Sigmoid colon (tissue), 6 donors: ENCODE measurements at regions not wholly inside any gene's neighbourhood (a gene's known extent, or its start where the extent isn't known, plus 50 kb on each side); places are given as distances from the start of the nearest gene placed in this dataset.

Source experiments
- DNase-seq: peaks from one replicate; pipeline ENCODE4 v3.0.0-alpha.2; 2019
- H3K27ac ChIP-seq, 4 donors: fragments of 200-600 bp; sonication (generic); one replicate each; pipeline ENCODE4 v1.5.1; 2016 to 2019; ENCODE audit warnings: mild to moderate bottlenecking in 1 of 4
- H3K27me3 ChIP-seq, 3 donors: fragments of 200-600 bp; sonication (generic); one replicate each; pipeline ENCODE4 v1.5.1; 2019; ENCODE audit warnings: mild to moderate bottlenecking in 1 of 3
- H3K36me3 ChIP-seq, 4 donors: fragments of 200-600 bp; sonication (generic); one replicate each; pipeline ENCODE4 v1.5.1; 2016 to 2019
- H3K4me1 ChIP-seq, 4 donors: fragments of 200-600 bp; sonication (generic); one replicate each; pipeline ENCODE4 v1.5.1; 2017 to 2019
- H3K4me3 ChIP-seq, 4 donors: fragments of 200-600 bp; sonication (generic); one replicate each; pipeline ENCODE4 v1.5.1; 2017 to 2019; ENCODE audit warnings: mild to moderate bottlenecking in 2 of 4, moderate library complexity in 1 of 4
- H3K9me3 ChIP-seq, 4 donors: fragments of 200-600 bp in 3 of 4; sonication (generic) in 3 of 4; one replicate each; pipeline versions ENCODE4 v1.5.1 to v1.6.1; 2013 to 2019
- EP300 ChIP-seq, 4 donors: sonication (generic); formaldehyde crosslinking; IDR thresholded peaks; one replicate each; pipeline ENCODE4 v1.6.1; 2017; ENCODE audit warnings: antibody characterized with exemption in 4 of 4
- POLR2A ChIP-seq, 2 donors: fragments of 450-650 bp; IDR thresholded peaks; one replicate each; pipeline ENCODE4 v1.6.1; 2016; ENCODE audit warnings: antibody characterized with exemption in 2 of 2, mild to moderate bottlenecking in 2 of 2, moderate library complexity in 2 of 2
- POLR2AphosphoS5 ChIP-seq, 4 donors: sonication (generic); formaldehyde crosslinking; IDR thresholded peaks; one replicate each; pipeline ENCODE4 v1.6.1; 2017; ENCODE audit warnings: antibody characterized with exemption in 4 of 4
- WGBS, 2 donors: extraction: QIAGEN DNeasy Blood & Tissue Kit; methylation state at CpG; one replicate each; pipeline ENCODE4 v1.1.7; 2013; 5-methylcytosine and 5-hydroxymethylcytosine counted together
- intact Hi-C: fragments of 100-400 bp; cut with DNase I; formaldehyde crosslinking; loops from one replicate; pipeline ENCODE4 v1.15.1; 2023
- TF ChIP-seq, protein P1 (sequence below), 4 experiments: fragments of 450-650 bp in 3 of 4; fragments of 200-600 bp in 1 of 4; IDR thresholded peaks; one replicate each; pipeline ENCODE4 v1.5.1; 2016 to 2019; ENCODE audit warnings: antibody characterized with exemption in 4 of 4, mild to moderate bottlenecking in 3 of 4, moderate library complexity in 2 of 4
- donor health status: healthy with polysubstance abuse.
- donor health status: healthy.

DNA sequence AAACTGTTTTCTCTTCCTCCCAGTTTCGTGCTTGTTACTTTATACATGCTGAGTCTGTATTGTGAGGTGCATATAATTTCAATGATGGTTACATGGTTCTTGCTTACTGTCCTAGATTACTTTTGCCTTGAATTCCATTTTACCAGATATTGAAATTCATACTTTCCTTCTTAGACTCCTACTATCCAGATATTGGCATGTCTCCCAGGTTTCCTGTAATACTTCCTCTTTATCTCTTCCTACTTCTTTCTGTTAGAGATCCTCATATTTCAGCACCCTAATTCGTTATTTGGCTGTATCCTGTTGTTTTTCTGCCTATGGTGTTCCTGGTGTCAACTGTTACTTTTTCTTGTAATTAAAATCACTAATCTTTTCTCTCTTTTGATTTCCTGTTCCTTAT lies 522.1 kb downstream of the CCDC171 start:
- intact Hi-C loops, result no loop called here
- Histone ChIP-seq H3K4me3 (no peak overlapping the region), H3K9me3 (no peaks in the 10 kb centered on the region), H3K4me1 (peaks cover 0 to 18% (median 10%) of the 10 kb centered on the region in 4 donors), H3K27ac (no peak overlapping the region), H3K36me3 (no peaks in the 10 kb centered on the region), H3K27me3 (no peaks in the 10 kb centered on the region)
- WGBS, 2 donors, result 37 to 49% methylated on average over 2 of the region's 2 CpGs
- DNase-seq, result no peak
- TF ChIP-seq, protein P1, sequence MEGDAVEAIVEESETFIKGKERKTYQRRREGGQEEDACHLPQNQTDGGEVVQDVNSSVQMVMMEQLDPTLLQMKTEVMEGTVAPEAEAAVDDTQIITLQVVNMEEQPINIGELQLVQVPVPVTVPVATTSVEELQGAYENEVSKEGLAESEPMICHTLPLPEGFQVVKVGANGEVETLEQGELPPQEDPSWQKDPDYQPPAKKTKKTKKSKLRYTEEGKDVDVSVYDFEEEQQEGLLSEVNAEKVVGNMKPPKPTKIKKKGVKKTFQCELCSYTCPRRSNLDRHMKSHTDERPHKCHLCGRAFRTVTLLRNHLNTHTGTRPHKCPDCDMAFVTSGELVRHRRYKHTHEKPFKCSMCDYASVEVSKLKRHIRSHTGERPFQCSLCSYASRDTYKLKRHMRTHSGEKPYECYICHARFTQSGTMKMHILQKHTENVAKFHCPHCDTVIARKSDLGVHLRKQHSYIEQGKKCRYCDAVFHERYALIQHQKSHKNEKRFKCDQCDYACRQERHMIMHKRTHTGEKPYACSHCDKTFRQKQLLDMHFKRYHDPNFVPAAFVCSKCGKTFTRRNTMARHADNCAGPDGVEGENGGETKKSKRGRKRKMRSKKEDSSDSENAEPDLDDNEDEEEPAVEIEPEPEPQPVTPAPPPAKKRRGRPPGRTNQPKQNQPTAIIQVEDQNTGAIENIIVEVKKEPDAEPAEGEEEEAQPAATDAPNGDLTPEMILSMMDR (IDR thresholded peaks at IDR 0.05), result no peak
- TF ChIP-seq EP300 (IDR thresholded peaks at IDR 0.05) (no peak), POLR2AphosphoS5 (IDR thresholded peaks at IDR 0.05) (no peak), POLR2A (IDR thresholded peaks at IDR 0.05) (no peak)

DNA sequence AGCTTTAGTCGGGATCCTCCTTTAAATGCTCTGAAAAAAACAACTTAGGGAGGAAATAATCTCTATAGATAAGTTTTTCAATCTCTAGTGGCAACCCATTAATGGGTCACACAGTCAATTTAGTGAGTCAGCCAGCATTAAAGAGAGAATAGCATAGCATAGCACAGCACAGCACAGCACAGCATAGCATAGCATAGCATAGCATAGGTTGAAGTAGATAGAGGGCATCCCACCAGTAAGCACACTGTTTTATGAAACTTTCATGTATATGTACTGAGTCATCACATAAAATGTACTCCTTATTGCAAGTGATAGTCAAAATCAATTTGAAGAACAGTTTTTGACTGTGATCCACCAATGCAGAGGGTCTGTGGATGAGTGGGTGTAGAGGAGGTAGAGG lies 522.9 kb downstream of the CCDC171 start:
- Histone ChIP-seq H3K9me3 (no peaks in the 10 kb centered on the region), H3K27me3 (no peaks in the 10 kb centered on the region), H3K36me3 (no peaks in the 10 kb centered on the region), H3K27ac (no peak overlapping the region), H3K4me3 (no peak overlapping the region), H3K4me1 (peaks cover 0 to 18% (median 10%) of the 10 kb centered on the region in 4 donors)
- no peak for DNase-seq
- WGBS, 2 donors, result 76 to 81% methylated on average over 1 of the region's 1 CpG
- intact Hi-C loops, result no loop called here
- TF ChIP-seq POLR2A (IDR thresholded peaks at IDR 0.05), result no peak

DNA sequence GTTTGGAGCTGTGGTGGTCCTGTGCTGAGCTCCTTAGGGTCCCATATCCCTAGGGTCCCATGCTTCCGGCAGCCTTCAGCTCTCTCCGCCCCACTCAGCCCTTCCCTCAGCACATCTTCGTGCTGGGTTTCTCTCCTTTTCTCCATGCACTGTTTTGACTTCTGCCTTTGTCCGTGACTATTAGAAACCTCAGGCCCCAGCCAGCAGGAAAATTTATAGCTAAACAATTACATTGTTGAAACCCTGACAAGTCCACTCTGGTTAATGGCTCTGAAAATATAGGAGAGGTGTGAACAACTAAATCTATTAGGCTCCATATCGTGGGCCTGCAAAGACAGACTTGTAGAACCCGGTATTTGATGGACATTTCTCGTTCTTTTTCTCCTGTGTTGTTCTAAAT lies 523.7 kb downstream of the CCDC171 start:
- no peaks in the 10 kb centered on the region for H3K27me3 ChIP-seq
- WGBS, 2 donors, result 87 to 92% methylated on average over 7 of the region's 7 CpGs
- TF ChIP-seq POLR2AphosphoS5 (IDR thresholded peaks at IDR 0.05) (no peak), POLR2A (IDR thresholded peaks at IDR 0.05) (no peak), EP300 (IDR thresholded peaks at IDR 0.05) (no peak)
- TF ChIP-seq, protein P1 (IDR thresholded peaks at IDR 0.05), result no peak

DNA sequence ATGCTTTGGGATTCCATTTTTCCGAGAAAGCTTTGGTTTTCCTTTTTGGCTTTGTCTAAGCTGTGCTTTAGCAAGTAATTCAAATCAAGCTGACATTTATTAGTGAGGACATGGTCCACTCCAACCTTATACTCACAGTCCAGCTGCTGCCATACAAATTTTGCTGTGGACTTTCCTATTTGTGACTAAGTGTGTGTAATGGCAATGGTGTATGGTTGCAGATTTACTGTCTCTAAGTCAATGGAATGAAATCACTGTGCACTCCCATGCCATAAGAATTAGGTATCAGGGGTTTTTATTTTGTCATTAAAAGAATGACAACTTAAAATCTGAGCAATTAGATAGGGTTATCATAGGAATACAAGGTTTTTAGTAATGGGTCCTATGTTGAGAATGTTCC lies 530.0 kb downstream of the CCDC171 start:
- no peak for DNase-seq
- H3K4me1 ChIP-seq, result no peaks in the 10 kb centered on the region
- no peak overlapping the region for H3K4me3 ChIP-seq
- H3K27me3 ChIP-seq, result no peaks in the 10 kb centered on the region
- H3K36me3 ChIP-seq, result no peaks in the 10 kb centered on the region
- H3K27ac ChIP-seq, result no peak overlapping the region
- 73 to 84% methylated on average over 1 of the region's 1 CpG for WGBS, 2 donors
- TF ChIP-seq, protein P1 (IDR thresholded peaks at IDR 0.05), result no peak
- TF ChIP-seq EP300 (IDR thresholded peaks at IDR 0.05), result no peak
- no peak for TF ChIP-seq POLR2AphosphoS5 (IDR thresholded peaks at IDR 0.05)
- TF ChIP-seq POLR2A (IDR thresholded peaks at IDR 0.05), result no peak
- peaks cover 0 to 2% (median 0%) of the 10 kb centered on the region in 4 donors for H3K9me3 ChIP-seq
- intact Hi-C loops, result no loop called here

More for the DNA sequence above, 523.7 kb downstream of the CCDC171 start:
- Histone ChIP-seq H3K36me3 (no peaks in the 10 kb centered on the region), H3K4me1 (peaks cover 0 to 18% (median 10%) of the 10 kb centered on the region in 4 donors), H3K9me3 (no peaks in the 10 kb centered on the region), H3K27ac (no peak overlapping the region), H3K4me3 (no peak overlapping the region)
- no peak for DNase-seq
- intact Hi-C loops, result no loop called here

DNA sequence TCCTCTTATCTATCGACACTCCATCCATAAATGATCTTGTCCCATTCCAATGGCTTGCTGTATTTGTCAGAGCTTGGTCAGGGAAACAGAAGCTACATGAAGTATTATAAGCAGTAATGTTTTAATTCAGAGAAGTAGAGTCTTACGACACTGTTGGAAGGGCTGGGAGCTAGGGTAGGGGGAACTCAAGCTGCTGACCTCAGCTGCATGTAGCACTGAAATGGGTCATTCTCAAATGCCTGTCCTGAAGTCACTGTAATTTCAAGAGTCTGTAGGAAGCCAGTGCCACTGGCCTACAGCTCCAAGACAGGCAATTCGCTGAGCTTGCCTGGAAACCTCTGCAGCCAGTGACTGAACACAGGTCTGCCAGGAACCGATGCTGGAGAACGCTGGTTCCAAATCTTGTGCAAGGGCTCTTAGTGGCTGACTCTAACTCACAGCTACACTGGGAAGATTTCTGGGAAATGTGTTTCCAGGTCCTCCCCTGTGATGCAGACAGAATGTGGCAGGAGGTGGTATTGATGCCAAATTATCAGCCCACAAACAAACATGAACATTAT lies 532.4 kb downstream of the CCDC171 start:
- H3K27me3 ChIP-seq, result no peaks in the 10 kb centered on the region
- no peaks in the 10 kb centered on the region for H3K36me3 ChIP-seq
- WGBS, 2 donors, result 72 to 86% methylated on average over 5 of the region's 5 CpGs
- intact Hi-C loops, result no loop called here
- TF ChIP-seq POLR2AphosphoS5 (IDR thresholded peaks at IDR 0.05) (peak in 1 of 4 donors; percentile 49), EP300 (IDR thresholded peaks at IDR 0.05) (no peak), POLR2A (IDR thresholded peaks at IDR 0.05) (no peak)
- TF ChIP-seq, protein P1 (IDR thresholded peaks at IDR 0.05), result no peak
- peak; percentile 72 for DNase-seq
- H3K4me1 ChIP-seq, result no peaks in the 10 kb centered on the region
- no peak overlapping the region for H3K27ac ChIP-seq
- H3K4me3 ChIP-seq, result no peak overlapping the region
- peaks cover 0 to 2% (median 0%) of the 10 kb centered on the region in 4 donors for H3K9me3 ChIP-seq
